ENCODE measurements at regions not wholly inside any gene's neighbourhood (a gene's known extent, or its start where the extent isn't known, plus 50 kb on each side); places are given as distances from the start of the nearest gene placed in this dataset.

DNA sequence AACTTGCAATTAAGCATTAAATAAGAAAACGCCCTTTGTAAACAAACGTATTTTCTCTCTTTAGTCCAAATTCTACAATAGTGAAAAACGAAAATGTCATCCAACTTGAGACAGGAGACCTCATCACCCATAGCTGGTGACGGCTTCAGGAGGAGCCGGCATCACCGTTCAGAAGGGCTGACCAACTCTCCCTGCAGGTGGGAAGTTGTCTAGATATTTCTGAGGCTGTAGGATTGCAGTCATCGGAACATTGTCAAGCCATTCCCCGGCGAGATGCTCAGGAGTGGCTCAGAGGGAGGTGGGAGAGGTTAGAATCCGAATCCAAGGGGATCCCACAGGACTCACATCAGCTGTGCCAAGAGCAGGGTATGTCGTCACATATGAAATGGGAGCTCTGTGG, 76.7 kb downstream of the RBFOX3 start:
- DNase-seq (ENCODE audit: low read depth): no peak
- TF ChIP-seq CTCF (IDR thresholded peaks at IDR 0.05; ENCODE audit: insufficient read depth, low read length): no peak
- H3K4me3 ChIP-seq (ENCODE audit: low read depth, low read length): no peak overlapping the region

GRCh38 chr17:79533116-79533515, 77.7 kb downstream of the RBFOX3 start:
- DNase-seq (ENCODE audit: low read depth): no peak
- TF ChIP-seq CTCF (IDR thresholded peaks at IDR 0.05; ENCODE audit: insufficient read depth, low read length): no peak
- no peak overlapping the region for H3K4me3 ChIP-seq (ENCODE audit: low read depth, low read length)

- TF ChIP-seq CTCF (IDR thresholded peaks at IDR 0.05; ENCODE audit: insufficient read depth, low read length): no peak
- H3K4me3 ChIP-seq (ENCODE audit: low read depth, low read length): no peak overlapping the region
- DNase-seq (ENCODE audit: low read depth): no peak
Observed at GRCh38 chr17:79532107-79532790, 78.6 kb downstream of the RBFOX3 start.

DNA sequence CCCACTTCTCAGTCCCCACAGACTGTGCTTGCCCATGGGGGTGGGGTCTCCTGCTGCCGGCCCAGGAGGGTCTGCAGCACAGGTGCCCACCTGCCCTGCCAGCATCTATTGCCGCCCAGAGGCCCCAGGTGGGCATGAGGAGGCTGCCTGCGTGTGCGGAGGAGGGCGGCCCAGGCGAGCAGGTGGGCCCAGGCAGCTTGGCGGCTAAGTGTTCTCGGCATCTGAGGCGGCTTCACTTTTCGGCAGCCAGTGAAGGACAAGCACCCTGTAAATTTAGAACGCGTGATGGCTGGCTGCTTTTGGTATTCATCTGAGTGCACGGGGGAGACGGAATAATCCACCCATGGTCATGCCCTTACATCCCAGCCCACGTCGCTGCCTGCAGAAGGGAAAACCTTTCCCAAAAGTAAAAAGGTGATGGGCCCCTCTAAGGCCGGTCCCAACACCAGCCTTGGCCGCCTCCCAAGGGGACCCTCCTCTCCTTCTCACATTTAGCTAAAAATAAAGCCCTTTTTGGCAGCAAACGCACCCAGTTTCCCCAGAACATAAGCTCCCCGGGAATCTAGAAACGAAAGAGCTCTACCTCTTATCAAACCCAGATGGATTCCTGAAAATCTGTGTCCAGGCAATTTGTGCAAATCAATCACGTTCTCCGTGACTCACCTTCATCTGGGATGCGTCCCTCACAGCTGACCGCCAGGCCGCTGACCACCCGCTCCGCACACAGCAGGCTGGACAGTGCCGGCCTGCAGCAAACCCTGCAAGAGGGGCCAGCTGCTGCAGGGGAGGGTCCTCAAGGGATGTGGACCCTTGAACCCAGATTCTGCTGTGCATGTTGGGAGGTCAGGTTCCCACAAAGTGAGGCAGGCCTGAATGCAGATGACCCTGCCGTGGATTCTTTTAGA, 79.4 kb downstream of the RBFOX3 start:
- no peak for TF ChIP-seq CTCF (IDR thresholded peaks at IDR 0.05; ENCODE audit: insufficient read depth, low read length)
- DNase-seq (ENCODE audit: low read depth): no peak
- no peak overlapping the region for H3K4me3 ChIP-seq (ENCODE audit: low read depth, low read length)

DNA sequence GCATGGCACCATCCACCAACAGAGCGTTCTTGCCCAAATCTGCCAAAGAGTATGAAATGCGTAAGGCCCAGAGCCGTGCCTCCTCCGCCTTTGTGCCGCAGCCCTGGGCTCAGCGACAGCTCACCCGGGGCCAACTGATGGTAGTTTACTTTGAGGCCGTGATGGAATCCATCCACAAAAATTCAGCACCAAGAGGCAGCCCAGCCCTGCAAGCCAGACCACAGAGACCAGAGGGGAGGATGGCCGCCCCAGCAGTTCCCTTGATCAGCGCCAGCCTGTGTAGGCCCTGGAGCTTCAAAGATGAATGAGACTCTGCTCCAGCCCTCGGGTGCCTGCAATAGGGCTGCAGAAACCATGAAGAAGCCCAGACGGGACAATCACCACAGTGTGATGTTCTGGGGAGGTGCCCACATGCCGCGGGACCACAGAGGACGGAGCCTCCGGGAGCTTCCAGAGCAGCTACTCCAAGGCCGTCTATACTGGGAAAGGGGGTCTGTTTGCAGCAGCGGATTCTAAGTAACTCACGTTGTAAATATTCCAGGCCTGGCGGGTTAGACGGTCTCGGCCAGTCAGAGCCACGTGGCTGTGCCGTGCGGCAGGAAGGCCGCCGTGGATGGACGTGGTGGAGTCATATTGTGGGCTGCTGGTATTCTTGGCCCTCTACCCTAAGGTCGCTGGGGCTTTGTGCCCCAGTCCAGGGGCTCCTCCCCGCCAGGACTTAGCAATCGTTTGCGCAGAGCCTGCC, 80.3 kb downstream of the RBFOX3 start:
- no peak for DNase-seq (ENCODE audit: low read depth)
- TF ChIP-seq CTCF (IDR thresholded peaks at IDR 0.05; ENCODE audit: insufficient read depth, low read length): no peak
- H3K4me3 ChIP-seq (ENCODE audit: low read depth, low read length): no peak overlapping the region

- TF ChIP-seq CTCF (IDR thresholded peaks at IDR 0.05; ENCODE audit: insufficient read depth, low read length): no peak
- no peak for DNase-seq (ENCODE audit: low read depth)
- H3K4me3 ChIP-seq (ENCODE audit: low read depth, low read length): no peak overlapping the region
Observed at GRCh38 chr17:79529661-79530081, 81.2 kb downstream of the RBFOX3 start.

Data from fibroblast of the aortic adventitia (primary cell).